Transverse colon (tissue), 4 donors: ENCODE measurements at regions not wholly inside any gene's neighbourhood (a gene's known extent, or its start where the extent isn't known, plus 50 kb on each side); places are given as distances from the start of the nearest gene placed in this dataset.

Experiments used
- POLR2A ChIP-seq: fragments of 450-650 bp; IDR thresholded peaks from one replicate; pipeline ENCODE4 v1.6.1; 2016; ENCODE audit warnings: antibody characterized with exemption, mild to moderate bottlenecking, moderate library complexity
- POLR2AphosphoS5 ChIP-seq, 3 donors: sonication (generic); formaldehyde crosslinking; IDR thresholded peaks; one replicate each; pipeline ENCODE4 v1.6.1; 2016; ENCODE audit warnings: antibody characterized with exemption in 3 of 3
- TF ChIP-seq, protein P1 (sequence below), 5 experiments: fragments of 200-600 bp in 3 of 5; fragments of 450-650 bp in 2 of 5; sonication (generic) in 3 of 5; IDR thresholded peaks; 1 replicate in 2 of 5; 2 replicates in 3 of 5; pipeline ENCODE4 v1.5.1; 2016 to 2017; ENCODE audit warnings: antibody characterized with exemption in 5 of 5, inconsistent platforms in 3 of 5, mild to moderate bottlenecking in 2 of 5, moderate library complexity in 1 of 5

GRCh38 chr12:88303335-88303734 lies 161.2 kb downstream of the TMTC3 start:
- no peak for TF ChIP-seq POLR2AphosphoS5 (IDR thresholded peaks at IDR 0.05)
- TF ChIP-seq POLR2A: no peak
- TF ChIP-seq, protein P1, sequence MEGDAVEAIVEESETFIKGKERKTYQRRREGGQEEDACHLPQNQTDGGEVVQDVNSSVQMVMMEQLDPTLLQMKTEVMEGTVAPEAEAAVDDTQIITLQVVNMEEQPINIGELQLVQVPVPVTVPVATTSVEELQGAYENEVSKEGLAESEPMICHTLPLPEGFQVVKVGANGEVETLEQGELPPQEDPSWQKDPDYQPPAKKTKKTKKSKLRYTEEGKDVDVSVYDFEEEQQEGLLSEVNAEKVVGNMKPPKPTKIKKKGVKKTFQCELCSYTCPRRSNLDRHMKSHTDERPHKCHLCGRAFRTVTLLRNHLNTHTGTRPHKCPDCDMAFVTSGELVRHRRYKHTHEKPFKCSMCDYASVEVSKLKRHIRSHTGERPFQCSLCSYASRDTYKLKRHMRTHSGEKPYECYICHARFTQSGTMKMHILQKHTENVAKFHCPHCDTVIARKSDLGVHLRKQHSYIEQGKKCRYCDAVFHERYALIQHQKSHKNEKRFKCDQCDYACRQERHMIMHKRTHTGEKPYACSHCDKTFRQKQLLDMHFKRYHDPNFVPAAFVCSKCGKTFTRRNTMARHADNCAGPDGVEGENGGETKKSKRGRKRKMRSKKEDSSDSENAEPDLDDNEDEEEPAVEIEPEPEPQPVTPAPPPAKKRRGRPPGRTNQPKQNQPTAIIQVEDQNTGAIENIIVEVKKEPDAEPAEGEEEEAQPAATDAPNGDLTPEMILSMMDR (IDR thresholded peaks at IDR 0.05): no peak
